Liver (tissue), 3 donors: ENCODE measurements at regions not wholly inside any gene's neighbourhood (a gene's known extent, or its start where the extent isn't known, plus 50 kb on each side); places are given as distances from the start of the nearest gene placed in this dataset.
"Not testable (repeated sequence)": the region's sequence is repeated elsewhere in the genome, so short reads cannot be mapped to it uniquely, and the experiment has no call there.

Experiments used
- EGR1 ChIP-seq, 2 donors: IDR thresholded peaks; 2 replicates each; pipeline ENCODE4 v1.6.1; 2016 to 2018; ENCODE audit warnings: antibody characterized with exemption in 2 of 2, low read depth in 2 of 2
- MAX ChIP-seq: IDR thresholded peaks from 2 replicates; pipeline ENCODE4 v1.6.1; 2016; ENCODE audit warnings: antibody characterized with exemption
- RXRA ChIP-seq, 2 donors: IDR thresholded peaks; 2 replicates each; pipeline ENCODE4 v1.6.1; 2017 to 2018; ENCODE audit warnings: antibody characterized with exemption in 2 of 2, mild to moderate bottlenecking in 1 of 2
- TAF1 ChIP-seq: conservative IDR thresholded peaks from 2 replicates; pipeline ENCODE4 v1.6.1; 2016; ENCODE audit warnings: antibody characterized with exemption, mild to moderate bottlenecking
- YY1 ChIP-seq: IDR thresholded peaks from 2 replicates; pipeline ENCODE4 v1.6.1; 2016; ENCODE audit warnings: antibody characterized with exemption, mild to moderate bottlenecking
- TF ChIP-seq, protein P1 (sequence below): fragments of 150-350 bp; IDR thresholded peaks from 2 replicates; pipeline ENCODE4 v1.5.1; 2017; ENCODE audit warnings: improper control_type of control experiment, low read depth, low read length; ENCODE audit not compliant: missing input control
- TF ChIP-seq, protein P2 (sequence below): IDR thresholded peaks from 2 replicates; pipeline ENCODE4 v1.6.1; 2016; ENCODE audit warnings: antibody characterized with exemption, mild to moderate bottlenecking
- TF ChIP-seq, protein P3 (sequence below): IDR thresholded peaks from 2 replicates; pipeline ENCODE4 v1.6.1; 2016; ENCODE audit warnings: antibody characterized with exemption
- donor health status: healthy.
- donor health status: healthy.

- TF ChIP-seq, protein P1, sequence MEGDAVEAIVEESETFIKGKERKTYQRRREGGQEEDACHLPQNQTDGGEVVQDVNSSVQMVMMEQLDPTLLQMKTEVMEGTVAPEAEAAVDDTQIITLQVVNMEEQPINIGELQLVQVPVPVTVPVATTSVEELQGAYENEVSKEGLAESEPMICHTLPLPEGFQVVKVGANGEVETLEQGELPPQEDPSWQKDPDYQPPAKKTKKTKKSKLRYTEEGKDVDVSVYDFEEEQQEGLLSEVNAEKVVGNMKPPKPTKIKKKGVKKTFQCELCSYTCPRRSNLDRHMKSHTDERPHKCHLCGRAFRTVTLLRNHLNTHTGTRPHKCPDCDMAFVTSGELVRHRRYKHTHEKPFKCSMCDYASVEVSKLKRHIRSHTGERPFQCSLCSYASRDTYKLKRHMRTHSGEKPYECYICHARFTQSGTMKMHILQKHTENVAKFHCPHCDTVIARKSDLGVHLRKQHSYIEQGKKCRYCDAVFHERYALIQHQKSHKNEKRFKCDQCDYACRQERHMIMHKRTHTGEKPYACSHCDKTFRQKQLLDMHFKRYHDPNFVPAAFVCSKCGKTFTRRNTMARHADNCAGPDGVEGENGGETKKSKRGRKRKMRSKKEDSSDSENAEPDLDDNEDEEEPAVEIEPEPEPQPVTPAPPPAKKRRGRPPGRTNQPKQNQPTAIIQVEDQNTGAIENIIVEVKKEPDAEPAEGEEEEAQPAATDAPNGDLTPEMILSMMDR, result not testable (repeated sequence)
- not testable (repeated sequence) for TF ChIP-seq TAF1; RXRA (IDR thresholded peaks at IDR 0.05); EGR1 (IDR thresholded peaks at IDR 0.05; ENCODE audit: low read depth in 2 of 2); YY1; MAX
- TF ChIP-seq, protein P2, sequence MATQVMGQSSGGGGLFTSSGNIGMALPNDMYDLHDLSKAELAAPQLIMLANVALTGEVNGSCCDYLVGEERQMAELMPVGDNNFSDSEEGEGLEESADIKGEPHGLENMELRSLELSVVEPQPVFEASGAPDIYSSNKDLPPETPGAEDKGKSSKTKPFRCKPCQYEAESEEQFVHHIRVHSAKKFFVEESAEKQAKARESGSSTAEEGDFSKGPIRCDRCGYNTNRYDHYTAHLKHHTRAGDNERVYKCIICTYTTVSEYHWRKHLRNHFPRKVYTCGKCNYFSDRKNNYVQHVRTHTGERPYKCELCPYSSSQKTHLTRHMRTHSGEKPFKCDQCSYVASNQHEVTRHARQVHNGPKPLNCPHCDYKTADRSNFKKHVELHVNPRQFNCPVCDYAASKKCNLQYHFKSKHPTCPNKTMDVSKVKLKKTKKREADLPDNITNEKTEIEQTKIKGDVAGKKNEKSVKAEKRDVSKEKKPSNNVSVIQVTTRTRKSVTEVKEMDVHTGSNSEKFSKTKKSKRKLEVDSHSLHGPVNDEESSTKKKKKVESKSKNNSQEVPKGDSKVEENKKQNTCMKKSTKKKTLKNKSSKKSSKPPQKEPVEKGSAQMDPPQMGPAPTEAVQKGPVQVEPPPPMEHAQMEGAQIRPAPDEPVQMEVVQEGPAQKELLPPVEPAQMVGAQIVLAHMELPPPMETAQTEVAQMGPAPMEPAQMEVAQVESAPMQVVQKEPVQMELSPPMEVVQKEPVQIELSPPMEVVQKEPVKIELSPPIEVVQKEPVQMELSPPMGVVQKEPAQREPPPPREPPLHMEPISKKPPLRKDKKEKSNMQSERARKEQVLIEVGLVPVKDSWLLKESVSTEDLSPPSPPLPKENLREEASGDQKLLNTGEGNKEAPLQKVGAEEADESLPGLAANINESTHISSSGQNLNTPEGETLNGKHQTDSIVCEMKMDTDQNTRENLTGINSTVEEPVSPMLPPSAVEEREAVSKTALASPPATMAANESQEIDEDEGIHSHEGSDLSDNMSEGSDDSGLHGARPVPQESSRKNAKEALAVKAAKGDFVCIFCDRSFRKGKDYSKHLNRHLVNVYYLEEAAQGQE, result not testable (repeated sequence)
- TF ChIP-seq, protein P3, sequence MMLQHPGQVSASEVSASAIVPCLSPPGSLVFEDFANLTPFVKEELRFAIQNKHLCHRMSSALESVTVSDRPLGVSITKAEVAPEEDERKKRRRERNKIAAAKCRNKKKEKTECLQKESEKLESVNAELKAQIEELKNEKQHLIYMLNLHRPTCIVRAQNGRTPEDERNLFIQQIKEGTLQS, result not testable (repeated sequence)
These were observed 61.3 kb upstream of the LHFPL2 start for GRCh38 chr5:78709729-78710430.
